ENCODE measurements at regions not wholly inside any gene's neighbourhood (a gene's known extent, or its start where the extent isn't known, plus 50 kb on each side); places are given as distances from the start of the nearest gene placed in this dataset.

GRCh38 chr9:31140316-31140715 is 1244.1 kb upstream of the ACO1 start:
- FAIRE-seq (no peak), DNase-seq (ENCODE audit: low read depth, low spot score) (no peak)
- Histone ChIP-seq H3K9me1 (replicated peaks; ENCODE audit: control insufficient read depth, extremely low read depth, insufficient read depth, low read length) (no peaks in the 10 kb centered on the region), H3K27ac (ENCODE audit: insufficient read depth, low read depth, low read length) (no peak overlapping the region), H2AFZ (ENCODE audit: low read depth, low read length) (no peak overlapping the region), H3K27me3 (ENCODE audit: control insufficient read depth in 2 of 2, insufficient read depth in 2 of 2, low read length in 2 of 2) (no peaks in the 10 kb centered on the region), H3K4me2 (ENCODE audit: insufficient read depth, low read length) (no peak overlapping the region), H3K9me3 (replicated peaks; ENCODE audit: control insufficient read depth, insufficient read depth, low read length) (no peaks in the 10 kb centered on the region), H3K36me3 (ENCODE audit: control insufficient read depth in 2 of 2, extremely low read depth in 1 of 2, insufficient read depth in 2 of 2, low read length in 2 of 2) (no peaks in the 10 kb centered on the region), H3K79me2 (ENCODE audit: control insufficient read depth, insufficient read depth, low read length) (no peaks in the 10 kb centered on the region), H4K20me1 (replicated peaks; ENCODE audit: control insufficient read depth, extremely low read depth, insufficient read depth, low read length) (no peaks in the 10 kb centered on the region), H3K4me3 (replicated peaks in 1 of 3; ENCODE audit: insufficient read depth in 1 of 3, low read depth in 1 of 3, low read length in 3 of 3) (no peak overlapping the region), H3K9ac (replicated peaks; ENCODE audit: extremely low read depth, insufficient read depth, low read length) (no peak overlapping the region), H3K4me1 (ENCODE audit: control insufficient read depth, extremely low read depth, insufficient read depth, low read length) (no peaks in the 10 kb centered on the region)
- no TSS peak for BruUV-seq (replicated peaks)
- intact Hi-C loops (cut with micrococcal nuclease), result no loop called here
- ChIA-PET POLR2A (no interaction called here), CTCF (no interaction called here)
- dilution Hi-C loops (cut with MboI; ENCODE audit: extremely low pct_ligation_motif_present, low sequenced_read_pairs), result no loop called here
- TF ChIP-seq POLR2A (IDR thresholded peaks at IDR 0.05; ENCODE audit: low read depth, low read length) (no peak), POLR2AphosphoS5 (IDR thresholded peaks at IDR 0.05; ENCODE audit: insufficient read depth, low read depth, low read length) (no peak), CTCF (IDR thresholded peaks at IDR 0.05; ENCODE audit: extremely low read depth in 1 of 2, insufficient read depth in 1 of 2, low read depth in 1 of 2, low read length in 2 of 2) (no peak), EZH2 (IDR thresholded peaks at IDR 0.05; ENCODE audit: borderline replicate concordance, low read depth, low read length, severe bottlenecking) (no peak), GATA2 (IDR thresholded peaks at IDR 0.05; ENCODE audit: insufficient read depth, insufficient read length, low read depth, low read length) (no peak), MYC (IDR thresholded peaks at IDR 0.05; ENCODE audit: low read depth, low read length) (no peak), JUN (IDR thresholded peaks at IDR 0.05; ENCODE audit: borderline replicate concordance, insufficient read depth, insufficient read length, low read depth) (no peak), MAX (IDR thresholded peaks at IDR 0.05; ENCODE audit: insufficient read depth, insufficient read length) (no peak), FOS (IDR thresholded peaks at IDR 0.05; ENCODE audit: borderline replicate concordance, insufficient read depth, low read length) (no peak)
